ENCODE measurements at regions not wholly inside any gene's neighbourhood (a gene's known extent, or its start where the extent isn't known, plus 50 kb on each side); places are given as distances from the start of the nearest gene placed in this dataset.
A peak's percentile ranks its signal among the peaks of the same experiment; 100 is the strongest.

GRCh38 chr18:66749481-66750035 lies 145.7 kb upstream of the CDH19 start:
- Histone ChIP-seq H3K4me3 (no peak overlapping the region), H3K79me2 (ENCODE audit: low read depth) (no peaks in the 10 kb centered on the region), H3K36me3 (no peaks in the 10 kb centered on the region), H2AFZ (replicated peaks) (no peak overlapping the region), H3K9me3 (ENCODE audit: low read depth) (no peaks in the 10 kb centered on the region), H3F3A (ENCODE audit: low read depth) (peaks cover 7% of the 10 kb centered on the region), H3K27me3 (no peaks in the 10 kb centered on the region), H3K27ac (no peak overlapping the region), H3K4me1 (peaks cover 6% of the 10 kb centered on the region), H3K4me2 (no peak overlapping the region), H3K9ac (no peak overlapping the region), H4K20me1 (ENCODE audit: low read depth) (no peaks in the 10 kb centered on the region)
- DNase-seq (ENCODE audit: low spot score): no peak
- TF ChIP-seq, protein P1, sequence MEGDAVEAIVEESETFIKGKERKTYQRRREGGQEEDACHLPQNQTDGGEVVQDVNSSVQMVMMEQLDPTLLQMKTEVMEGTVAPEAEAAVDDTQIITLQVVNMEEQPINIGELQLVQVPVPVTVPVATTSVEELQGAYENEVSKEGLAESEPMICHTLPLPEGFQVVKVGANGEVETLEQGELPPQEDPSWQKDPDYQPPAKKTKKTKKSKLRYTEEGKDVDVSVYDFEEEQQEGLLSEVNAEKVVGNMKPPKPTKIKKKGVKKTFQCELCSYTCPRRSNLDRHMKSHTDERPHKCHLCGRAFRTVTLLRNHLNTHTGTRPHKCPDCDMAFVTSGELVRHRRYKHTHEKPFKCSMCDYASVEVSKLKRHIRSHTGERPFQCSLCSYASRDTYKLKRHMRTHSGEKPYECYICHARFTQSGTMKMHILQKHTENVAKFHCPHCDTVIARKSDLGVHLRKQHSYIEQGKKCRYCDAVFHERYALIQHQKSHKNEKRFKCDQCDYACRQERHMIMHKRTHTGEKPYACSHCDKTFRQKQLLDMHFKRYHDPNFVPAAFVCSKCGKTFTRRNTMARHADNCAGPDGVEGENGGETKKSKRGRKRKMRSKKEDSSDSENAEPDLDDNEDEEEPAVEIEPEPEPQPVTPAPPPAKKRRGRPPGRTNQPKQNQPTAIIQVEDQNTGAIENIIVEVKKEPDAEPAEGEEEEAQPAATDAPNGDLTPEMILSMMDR (IDR thresholded peaks at IDR 0.05): no peak
- TF ChIP-seq EZH2 (IDR thresholded peaks at IDR 0.05): no peak
- no peak for TF ChIP-seq EZH2phosphoT487 (IDR thresholded peaks at IDR 0.05)
- Mint-ChIP-seq H3K9me3 (no peaks in the 10 kb centered on the region), H3K4me3 (no peak overlapping the region), H3K27me3 (ENCODE audit: insufficient read depth, low read depth) (peaks cover 3% of the 10 kb centered on the region), H3K36me3 (no peaks in the 10 kb centered on the region), H3K27ac (peak overlapping the region; percentile 44), H3K4me1 (peaks cover 6% of the 10 kb centered on the region)

GRCh38 chr18:66749030-66749429 lies 145.1 kb upstream of the CDH19 start:
- H3K4me3 Mint-ChIP-seq: no peak overlapping the region
- peaks cover 5% of the 10 kb centered on the region for H3K4me1 Mint-ChIP-seq
- peak; percentile 34 for DNase-seq (ENCODE audit: low spot score)

DNA sequence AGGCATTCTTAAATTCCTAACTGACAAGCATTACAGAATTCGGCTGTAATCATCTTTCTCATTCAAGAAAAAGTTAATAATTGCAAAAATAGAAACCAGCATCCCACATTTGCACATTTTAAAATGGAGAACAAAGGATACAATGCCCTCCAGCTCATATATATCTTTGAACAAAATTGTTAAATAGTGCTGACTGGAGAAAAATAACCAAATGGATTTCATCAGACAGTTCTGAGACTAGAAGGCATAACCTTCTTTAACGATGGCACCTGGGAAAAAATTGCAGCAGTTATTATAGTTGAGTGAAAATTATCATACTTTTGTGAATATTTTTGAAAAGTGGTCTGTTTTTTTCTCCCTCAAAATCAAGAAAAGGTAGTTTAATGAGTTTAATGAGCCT lies 138.9 kb upstream of the CDH19 start:
- no peak for DNase-seq (ENCODE audit: low spot score)
- Histone ChIP-seq H2AFZ (replicated peaks) (no peak overlapping the region), H3K4me1 (no peaks in the 10 kb centered on the region), H3K4me2 (no peak overlapping the region), H3K4me3 (no peak overlapping the region), H3F3A (ENCODE audit: low read depth) (no peaks in the 10 kb centered on the region), H3K27ac (no peak overlapping the region), H4K20me1 (ENCODE audit: low read depth) (no peaks in the 10 kb centered on the region), H3K9me3 (ENCODE audit: low read depth) (no peaks in the 10 kb centered on the region), H3K79me2 (ENCODE audit: low read depth) (no peaks in the 10 kb centered on the region), H3K36me3 (no peaks in the 10 kb centered on the region), H3K9ac (no peak overlapping the region), H3K27me3 (no peaks in the 10 kb centered on the region)
- Mint-ChIP-seq H3K4me3 (no peak overlapping the region), H3K27ac (no peak overlapping the region), H3K4me1 (no peaks in the 10 kb centered on the region), H3K36me3 (no peaks in the 10 kb centered on the region), H3K9me3 (peaks cover 3% of the 10 kb centered on the region), H3K27me3 (ENCODE audit: insufficient read depth, low read depth) (no peaks in the 10 kb centered on the region)
- TF ChIP-seq EZH2phosphoT487 (IDR thresholded peaks at IDR 0.05) (no peak), EZH2 (IDR thresholded peaks at IDR 0.05) (no peak)
- TF ChIP-seq, protein P1 (IDR thresholded peaks at IDR 0.05): no peak

More at GRCh38 chr18:66749030-66749429, 145.1 kb upstream of the CDH19 start:
- H3K79me2 ChIP-seq (ENCODE audit: low read depth): no peaks in the 10 kb centered on the region
- no peak overlapping the region for H3K9ac ChIP-seq
- peaks cover 7% of the 10 kb centered on the region for H3F3A ChIP-seq (ENCODE audit: low read depth)
- no peaks in the 10 kb centered on the region for H4K20me1 ChIP-seq (ENCODE audit: low read depth)
- H3K4me2 ChIP-seq: no peak overlapping the region
- Mint-ChIP-seq H3K36me3 (no peaks in the 10 kb centered on the region), H3K27ac (no peak overlapping the region), H3K27me3 (ENCODE audit: insufficient read depth, low read depth) (peaks cover 3% of the 10 kb centered on the region), H3K9me3 (no peaks in the 10 kb centered on the region)
- H3K27me3 ChIP-seq: no peaks in the 10 kb centered on the region
- no peak overlapping the region for H3K27ac ChIP-seq
- no peaks in the 10 kb centered on the region for H3K9me3 ChIP-seq (ENCODE audit: low read depth)
- H3K4me1 ChIP-seq: peaks cover 6% of the 10 kb centered on the region
- TF ChIP-seq EZH2phosphoT487 (IDR thresholded peaks at IDR 0.05): no peak
- TF ChIP-seq, protein P1 (IDR thresholded peaks at IDR 0.05): peak; percentile 44
- no peak overlapping the region for H2AFZ ChIP-seq (replicated peaks)
- H3K36me3 ChIP-seq: no peaks in the 10 kb centered on the region
- H3K4me3 ChIP-seq: no peak overlapping the region
